ENCODE measurements at regions not wholly inside any gene's neighbourhood (a gene's known extent, or its start where the extent isn't known, plus 50 kb on each side); places are given as distances from the start of the nearest gene placed in this dataset.
A peak's percentile ranks its signal among the peaks of the same experiment; 100 is the strongest.

DNA sequence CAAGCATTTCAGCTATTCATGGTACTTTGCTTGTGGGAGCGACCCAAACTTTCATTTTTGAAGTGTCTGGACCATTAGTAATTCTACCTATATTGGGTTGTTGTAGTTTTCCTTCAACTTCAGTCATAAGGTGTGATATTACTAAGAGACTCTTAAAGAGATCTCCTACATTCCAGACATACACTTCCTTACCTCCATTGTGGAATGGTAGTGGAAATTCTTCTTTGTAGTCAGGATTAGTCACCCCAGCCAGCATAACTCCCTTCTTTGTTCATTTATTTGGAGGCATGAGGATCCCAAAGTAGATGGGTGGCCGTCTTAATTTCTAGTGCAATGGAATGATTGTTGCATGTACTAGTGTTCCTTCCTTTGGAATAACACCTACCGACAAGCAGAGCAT is 991.4 kb downstream of the ARAP2 start:
- DNase-seq, result no peak

DNA sequence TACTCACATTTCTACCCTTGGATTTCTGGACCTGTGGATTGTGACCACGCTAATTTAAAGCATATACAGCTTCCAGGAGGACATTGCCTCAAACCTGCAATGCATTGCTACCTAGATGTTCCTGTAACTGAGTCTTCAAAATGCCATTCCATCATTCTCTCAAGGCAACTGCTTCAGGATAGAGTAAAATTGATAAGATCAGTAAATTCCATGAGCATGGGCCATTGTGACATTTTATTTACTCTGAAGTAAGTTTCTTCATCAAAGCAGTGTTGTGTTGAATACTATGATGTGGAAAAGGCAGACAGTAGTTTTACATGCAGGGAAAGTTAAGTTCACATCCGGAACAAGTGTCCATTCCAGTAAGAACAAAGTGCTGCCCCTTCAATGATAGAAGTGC is 991.0 kb downstream of the ARAP2 start:
- DNase-seq, result no peak

DNA sequence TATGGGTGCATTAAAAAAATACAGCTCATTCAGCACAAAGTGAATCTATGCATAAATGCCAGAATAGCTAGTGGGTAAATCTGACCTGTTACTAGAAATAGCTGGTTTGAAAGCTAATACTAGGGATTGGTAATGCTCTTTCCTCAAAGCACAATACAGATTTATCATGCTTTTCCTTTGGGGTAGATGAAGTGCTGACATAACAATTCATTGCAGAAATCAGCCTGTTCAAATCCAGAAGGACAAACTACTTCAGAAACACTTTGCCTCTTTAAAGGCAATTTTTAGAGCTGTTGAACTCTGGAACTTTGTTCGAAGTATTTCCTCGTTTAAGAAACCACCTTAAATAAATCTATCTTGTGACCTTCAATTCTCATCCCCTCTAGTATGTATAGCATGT is 957.9 kb downstream of the ARAP2 start:
- DNase-seq, result no peak

DNA sequence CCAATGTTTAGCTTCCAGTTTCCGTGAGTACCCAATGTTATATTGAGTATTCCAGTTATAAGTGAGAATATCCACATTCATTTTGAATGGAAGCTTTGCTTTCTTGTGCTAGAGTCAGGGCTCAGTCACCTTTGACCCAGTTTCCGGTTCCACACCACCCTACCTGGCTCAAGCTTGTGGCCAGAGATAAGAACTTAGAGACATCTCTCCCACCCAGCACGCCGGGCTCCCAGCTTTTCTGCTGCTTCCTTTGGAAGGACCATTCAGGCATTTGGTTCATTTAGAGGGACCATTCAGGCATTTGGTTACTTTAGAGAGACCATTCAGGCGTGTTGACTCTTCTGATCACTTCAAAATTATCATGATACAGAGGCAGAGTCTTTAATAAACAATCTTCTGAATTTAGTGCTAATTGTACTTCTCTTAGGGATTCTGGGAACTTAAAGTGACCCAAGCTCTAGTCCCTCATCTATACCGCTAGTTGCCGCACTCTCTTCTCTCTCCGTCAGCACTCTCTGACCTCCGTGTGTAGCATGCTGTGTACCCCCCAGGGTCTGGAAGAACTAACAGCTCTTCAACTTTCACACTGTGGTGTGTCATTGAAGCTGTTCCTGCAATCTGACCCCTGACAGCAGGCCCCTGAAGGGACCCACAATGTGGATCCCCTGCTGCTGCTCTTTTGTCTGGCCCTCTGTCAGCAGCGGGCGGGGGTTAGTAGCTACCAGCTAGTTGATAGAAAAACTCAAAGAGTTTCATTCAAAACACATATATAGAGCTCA is 943.1 kb downstream of the ARAP2 start:
- DNase-seq, result peak; percentile 64

- DNase-seq, result no peak
Measured at GRCh38 chr4:35315419-35315818, 928.9 kb downstream of the ARAP2 start.

DNA sequence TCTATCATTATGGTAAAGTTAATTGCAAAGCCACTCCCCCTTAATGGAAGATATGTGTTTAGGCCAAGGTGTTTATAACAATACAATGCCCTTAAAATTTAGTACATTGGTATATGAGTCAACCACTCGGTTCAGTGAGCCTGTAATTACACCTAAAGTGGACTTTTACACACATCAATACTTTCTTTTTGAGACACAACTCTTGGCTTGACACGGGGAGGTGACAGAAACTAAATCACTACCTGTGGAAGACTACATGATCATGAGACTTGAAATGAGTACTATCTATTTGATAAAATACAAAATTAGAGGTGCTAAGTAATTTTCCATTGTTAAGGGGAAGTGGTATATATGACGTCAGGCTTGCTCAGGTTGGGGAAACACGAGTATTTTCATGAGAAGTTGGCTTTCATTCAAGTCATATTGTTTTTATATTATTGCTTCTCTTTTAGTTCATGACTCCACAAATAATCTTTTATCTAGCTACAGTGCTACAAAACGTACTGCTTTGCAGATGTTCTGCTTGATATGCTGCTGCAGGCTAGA is 918.3 kb downstream of the ARAP2 start:
- DNase-seq, result no peak

- DNase-seq, result no peak
Measured at GRCh38 chr4:35342833-35343232, 901.5 kb downstream of the ARAP2 start.

- peak; percentile 6 for DNase-seq
Measured at GRCh38 chr4:35347276-35347675, 897.0 kb downstream of the ARAP2 start.

DNA sequence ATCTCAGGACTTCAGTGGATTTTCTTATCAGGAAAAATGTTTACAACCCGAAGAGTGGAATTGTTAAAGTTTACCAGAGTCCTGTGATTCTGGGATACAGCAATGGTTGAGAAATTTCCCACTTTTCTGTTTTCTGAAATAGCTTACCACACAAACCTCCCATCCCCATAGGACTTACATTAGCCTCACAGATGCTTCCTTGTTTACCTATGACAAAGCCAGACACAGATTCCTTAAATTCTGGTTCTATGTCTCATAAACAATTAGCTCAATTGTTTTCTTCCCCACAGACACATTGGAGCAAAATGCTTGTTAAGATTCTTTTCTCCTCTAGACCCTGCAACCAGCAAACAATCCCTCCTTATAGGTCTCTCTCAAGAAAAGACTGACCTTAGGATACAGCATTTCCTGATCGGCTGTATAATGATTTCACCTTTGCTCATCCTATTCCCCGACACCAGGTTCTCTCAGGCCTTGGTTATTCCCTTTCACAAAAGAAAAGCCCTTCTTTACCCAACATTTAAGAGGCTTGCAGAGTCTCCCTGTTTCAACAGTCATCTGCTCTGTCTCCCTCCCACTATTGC is 886.2 kb downstream of the ARAP2 start:
- DNase-seq, result no peak

DNA sequence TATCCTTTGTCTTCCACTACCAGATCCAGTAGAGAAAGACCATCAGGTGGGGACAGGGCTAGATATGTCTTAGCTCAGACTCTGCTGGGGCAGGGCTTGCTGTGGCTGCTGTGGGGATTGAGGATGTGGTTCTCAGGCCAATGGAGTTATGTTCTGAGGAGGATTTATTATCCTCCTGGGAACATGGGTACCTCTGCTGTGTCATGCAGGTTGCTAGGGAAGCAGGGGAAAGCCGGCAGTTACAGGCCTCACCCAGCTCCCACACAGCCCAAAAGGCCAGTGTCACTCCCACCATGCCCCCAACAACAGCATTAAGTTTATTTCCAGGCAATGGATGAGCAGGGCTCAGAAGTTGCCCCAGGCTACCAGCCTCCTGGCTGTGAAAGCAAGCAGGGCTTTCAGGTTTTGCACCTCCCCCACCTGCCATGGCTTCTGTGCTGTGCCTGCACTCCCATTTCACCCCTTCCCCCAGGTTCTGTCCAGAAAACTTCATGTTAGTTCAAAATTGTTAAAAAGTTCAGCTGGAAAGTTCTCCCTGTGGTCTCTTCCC is 879.9 kb downstream of the ARAP2 start:
- DNase-seq, result peak; percentile 23

- no peak for DNase-seq
Measured at GRCh38 chr4:35365186-35365585, 879.1 kb downstream of the ARAP2 start.

DNA sequence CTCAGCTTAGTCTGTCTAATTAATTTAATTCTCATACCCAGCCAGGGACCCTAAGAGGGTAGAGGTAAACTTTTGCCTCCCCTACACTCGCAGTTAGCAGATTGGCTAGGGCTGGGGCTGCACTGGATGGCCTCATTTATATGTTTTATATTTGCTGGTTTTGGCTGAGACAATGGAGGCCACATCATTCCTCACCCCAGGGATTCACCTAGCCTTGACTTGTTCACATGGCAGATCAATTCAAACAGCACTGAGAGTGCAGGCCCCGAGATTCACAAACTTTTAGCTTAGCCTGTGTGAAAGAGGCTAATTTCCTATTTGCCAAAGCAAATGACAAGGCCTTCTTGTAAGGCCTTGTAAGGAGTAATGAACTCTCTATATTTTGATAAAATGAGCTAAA is 844.4 kb downstream of the ARAP2 start:
- no peak for DNase-seq

DNA sequence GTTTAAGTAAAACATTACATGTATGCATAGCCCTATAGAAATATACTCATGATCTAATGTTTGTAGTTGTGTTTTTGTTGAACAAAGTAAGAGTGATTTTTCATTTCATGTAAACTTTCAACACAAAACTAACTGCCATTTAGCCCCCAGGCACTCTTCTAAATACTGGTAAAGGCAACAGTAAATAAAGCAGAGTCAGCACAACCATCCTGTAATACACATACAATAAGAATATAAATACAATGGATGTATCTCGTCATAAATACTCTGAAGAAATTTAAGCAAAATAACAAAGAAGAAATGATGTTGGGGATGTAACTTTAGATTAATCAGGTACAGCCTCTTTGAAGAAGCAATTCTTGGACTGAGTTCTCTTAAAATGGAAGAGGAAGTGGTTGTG is 821.2 kb downstream of the ARAP2 start:
- no peak for DNase-seq

GRCh38 chr4:35447474-35447873 is 796.8 kb downstream of the ARAP2 start:
- no peak for DNase-seq

GRCh38 chr4:35459045-35459444 is 785.3 kb downstream of the ARAP2 start:
- no peak for DNase-seq

GRCh38 chr4:35461931-35462659 is 782.2 kb downstream of the ARAP2 start:
- peak; percentile 37 for DNase-seq

DNA sequence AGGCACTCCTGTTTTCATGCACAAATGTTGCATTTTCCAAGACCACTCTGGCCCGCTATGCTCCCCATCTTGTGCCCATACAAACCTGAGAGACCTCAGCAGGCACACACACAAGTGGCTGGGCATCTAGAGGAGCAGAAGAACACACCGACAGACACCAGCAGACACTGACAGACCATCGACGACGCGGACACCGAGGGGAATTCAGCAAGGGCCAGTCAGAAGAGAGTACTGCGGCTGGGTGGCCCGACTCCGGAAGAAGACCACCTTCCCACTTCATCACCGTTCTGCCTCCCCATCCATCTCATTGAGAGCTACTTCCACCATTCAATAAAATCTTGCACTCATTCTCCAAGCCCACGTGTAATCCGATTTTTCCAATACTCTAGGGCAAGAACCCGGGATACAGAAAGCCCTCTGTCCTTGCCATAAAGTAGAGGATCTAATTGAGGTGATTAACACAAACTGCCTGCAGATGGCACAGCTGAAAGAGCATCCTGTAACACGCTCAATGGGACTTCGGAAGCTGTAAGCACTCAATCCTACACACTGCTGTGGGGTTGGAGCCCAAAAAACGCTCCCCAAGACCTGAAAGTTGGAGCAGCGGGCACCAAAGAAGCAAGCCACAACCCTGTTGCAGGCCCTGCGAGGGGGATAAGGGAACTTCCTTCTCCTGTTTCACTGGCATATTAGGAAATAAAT is 780.9 kb downstream of the ARAP2 start:
- peak; percentile 10 for DNase-seq

DNA sequence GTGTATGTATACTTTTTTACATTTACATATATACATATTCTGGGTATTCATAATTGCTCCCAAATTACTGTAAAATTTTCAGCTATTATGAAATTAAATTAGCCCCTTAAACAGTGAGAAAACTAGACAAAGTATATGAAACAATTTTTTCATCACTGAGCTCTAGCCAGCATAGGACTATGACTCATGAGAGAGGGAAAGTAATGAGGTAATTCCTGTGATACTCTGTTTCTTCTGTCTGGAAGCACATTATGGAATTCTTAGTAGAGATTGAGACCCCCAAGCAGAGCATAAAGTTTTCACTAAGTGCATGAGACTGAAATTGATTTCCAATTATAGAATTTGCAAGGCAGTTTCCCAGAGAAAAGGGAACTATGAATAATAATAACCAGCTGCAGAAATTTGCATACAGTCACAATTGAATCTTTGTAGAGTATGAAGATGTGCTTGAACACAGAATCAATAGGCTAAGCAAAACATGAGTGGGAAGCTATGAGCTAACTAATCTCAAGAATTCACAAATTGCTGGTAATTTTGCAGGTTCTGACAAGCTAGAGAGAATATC is 779.3 kb downstream of the ARAP2 start:
- no peak for DNase-seq

DNA sequence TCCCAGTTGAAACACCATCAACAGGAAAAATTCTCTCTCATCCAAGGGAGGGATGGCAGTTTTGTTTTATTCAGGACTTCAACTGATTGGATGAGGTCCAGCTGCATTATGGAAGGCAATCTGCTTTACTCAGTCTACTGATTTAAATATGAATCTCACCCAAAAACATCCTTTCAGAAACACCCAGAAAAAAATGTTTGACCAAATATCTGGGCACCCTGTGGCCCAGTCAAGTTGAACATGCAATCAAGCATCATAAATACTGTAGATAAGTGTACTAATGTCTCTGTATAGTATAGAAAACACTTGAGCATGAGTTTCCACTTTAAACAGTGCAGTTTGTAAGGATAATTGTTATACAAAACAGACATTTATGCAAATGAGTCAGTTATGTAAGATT is 753.2 kb downstream of the ARAP2 start:
- DNase-seq, result no peak

DNA sequence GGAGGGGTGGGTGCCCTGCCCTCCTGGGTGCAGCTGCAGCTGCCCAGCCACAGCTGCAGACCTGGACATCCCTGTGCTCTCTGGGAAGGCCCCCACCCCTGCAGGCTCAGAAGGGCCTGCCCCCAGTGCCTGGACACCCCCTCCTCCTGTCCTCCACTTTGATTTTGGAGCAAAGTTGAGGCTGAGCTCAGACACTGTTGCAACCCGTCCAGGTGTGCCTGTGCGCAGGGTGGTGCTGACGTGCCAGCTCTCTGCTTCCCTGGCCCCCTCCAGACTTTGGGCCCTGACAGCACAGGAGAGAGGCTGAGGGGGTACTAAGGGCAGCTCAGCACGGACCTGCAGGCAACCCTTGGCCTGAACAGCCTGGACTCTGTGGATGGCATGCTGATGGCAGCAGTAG is 750.3 kb downstream of the ARAP2 start:
- DNase-seq, result no peak

DNA sequence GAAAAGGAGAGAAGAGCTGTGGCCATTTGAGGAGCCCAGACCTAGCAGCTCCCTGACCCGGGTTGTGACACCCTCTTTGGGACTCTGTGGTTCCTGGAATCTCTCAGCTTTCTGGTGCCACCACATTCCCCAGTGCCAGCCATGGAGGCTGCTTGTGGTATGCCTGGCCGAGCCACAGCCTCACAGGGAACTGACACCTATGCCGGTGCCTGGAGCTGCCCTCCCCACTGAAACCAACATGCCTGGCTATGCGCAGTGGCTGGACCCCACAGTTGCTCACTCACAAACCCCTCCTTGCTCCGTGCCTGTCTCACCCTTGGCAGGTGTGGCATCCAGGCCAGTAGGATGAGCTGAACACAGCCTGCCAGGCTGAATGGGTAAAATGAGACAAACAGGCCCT is 749.4 kb downstream of the ARAP2 start:
- DNase-seq, result no peak

DNA sequence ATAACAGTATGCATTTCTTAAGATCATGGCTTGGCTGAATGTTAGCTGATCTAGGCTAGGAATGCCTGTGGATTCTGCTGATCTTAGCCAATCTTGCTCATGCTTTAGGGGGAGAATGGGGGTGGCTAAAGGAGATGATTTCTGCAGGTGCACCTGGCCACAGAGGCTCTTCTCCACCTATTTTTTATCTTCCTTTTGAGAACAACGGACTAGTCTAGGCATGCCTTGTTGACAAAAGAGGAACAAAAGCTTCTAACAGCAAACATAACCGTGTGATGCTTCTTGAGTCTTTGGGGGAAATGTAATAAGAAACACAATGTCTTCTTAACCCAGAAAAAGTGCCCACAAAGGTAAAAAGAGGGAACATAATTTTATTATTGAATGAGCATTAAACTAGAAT is 743.5 kb downstream of the ARAP2 start:
- peak; percentile 72 for DNase-seq

DNA sequence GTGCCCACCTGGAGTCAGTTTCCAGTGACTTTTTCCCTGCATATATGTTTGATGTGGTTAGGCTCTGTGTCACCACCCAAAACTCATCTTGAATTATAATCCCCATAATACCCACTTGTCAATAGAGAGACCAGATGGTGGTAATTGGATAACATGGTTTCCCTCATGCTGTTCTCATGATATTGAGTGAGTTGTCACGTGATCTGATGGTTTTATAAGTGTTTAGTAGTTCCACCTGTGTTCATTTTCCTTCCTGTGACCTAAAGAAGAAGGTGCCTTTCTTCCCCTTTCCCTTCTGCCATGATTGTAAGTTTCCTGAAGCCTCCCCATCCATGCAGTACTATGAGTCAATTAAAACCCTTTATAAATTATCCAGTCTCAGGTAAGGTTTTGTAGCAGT is 740.9 kb downstream of the ARAP2 start:
- DNase-seq, result peak; percentile 59

All from NCI-H69 (cell line).